GM21390 (cell line): ENCODE measurements at regions not wholly inside any gene's neighbourhood (a gene's known extent, or its start where the extent isn't known, plus 50 kb on each side); places are given as distances from the start of the nearest gene placed in this dataset.
"Not testable (repeated sequence)": the region's sequence is repeated elsewhere in the genome, so short reads cannot be mapped to it uniquely, and the experiment has no call there.

Experiments used
- ATAC-seq: cut with Tn5 transposase; IDR thresholded peaks from one replicate; pipeline ENCODE4 v1.9.1; 2021; ENCODE audit not compliant: unreplicated experiment

GRCh38 chr9:75274781-75275180 is 186.5 kb downstream of the OSTF1 start:
- ATAC-seq = no peak

GRCh38 chr9:75282047-75282446 is 193.7 kb downstream of the OSTF1 start:
- no peak for ATAC-seq

GRCh38 chr9:75289332-75289731 is 201.0 kb downstream of the OSTF1 start:
- no peak for ATAC-seq

- no peak for ATAC-seq
Measured at GRCh38 chr9:75299324-75299723, 211.0 kb downstream of the OSTF1 start.

- no peak for ATAC-seq
Measured at GRCh38 chr9:75333624-75334023, 245.3 kb downstream of the OSTF1 start.

- ATAC-seq = no peak
Measured at GRCh38 chr9:75358846-75359245, 270.5 kb downstream of the OSTF1 start.

GRCh38 chr9:75359638-75360037 is 271.3 kb downstream of the OSTF1 start:
- ATAC-seq = no peak

- no peak for ATAC-seq
Measured at GRCh38 chr9:75360252-75360651, 271.9 kb downstream of the OSTF1 start.

GRCh38 chr9:75362446-75362845 is 274.1 kb downstream of the OSTF1 start:
- ATAC-seq = not testable (repeated sequence)

- ATAC-seq = no peak
Measured at GRCh38 chr9:75365196-75365595, 276.9 kb downstream of the OSTF1 start.

GRCh38 chr9:75369989-75370388 is 281.7 kb downstream of the OSTF1 start:
- ATAC-seq = no peak

GRCh38 chr9:75372499-75373268 is 284.4 kb downstream of the OSTF1 start:
- ATAC-seq = no peak

- ATAC-seq = no peak
Measured at GRCh38 chr9:75376680-75377254, 288.5 kb downstream of the OSTF1 start.

- ATAC-seq = no peak
Measured at GRCh38 chr9:75378036-75378435, 289.7 kb downstream of the OSTF1 start.

- no peak for ATAC-seq
Measured at GRCh38 chr9:75378926-75379325, 290.6 kb downstream of the OSTF1 start.

- ATAC-seq = no peak
Measured at GRCh38 chr9:75382126-75382525, 293.8 kb downstream of the OSTF1 start.

- not testable (repeated sequence) for ATAC-seq
Measured at GRCh38 chr9:75383420-75384034, 295.2 kb downstream of the OSTF1 start.

GRCh38 chr9:75385236-75385635 is 296.9 kb downstream of the OSTF1 start:
- no peak for ATAC-seq

GRCh38 chr9:75389101-75389500 is 300.8 kb downstream of the OSTF1 start:
- ATAC-seq = no peak

- no peak for ATAC-seq
Measured at GRCh38 chr9:75390951-75391350, 302.6 kb downstream of the OSTF1 start.

- no peak for ATAC-seq
Measured at GRCh38 chr9:75391497-75391896, 303.2 kb downstream of the OSTF1 start.

GRCh38 chr9:75395336-75395735 is 307.0 kb downstream of the OSTF1 start:
- no peak for ATAC-seq
